NCI-H446 treated with DMSO at 0.1 percent for 48 hours (cell line): ENCODE measurements at regions not wholly inside any gene's neighbourhood (a gene's known extent, or its start where the extent isn't known, plus 50 kb on each side); places are given as distances from the start of the nearest gene placed in this dataset.
"Not testable (repeated sequence)": the region's sequence is repeated elsewhere in the genome, so short reads cannot be mapped to it uniquely, and the experiment has no call there.

Source experiments
- DNase-seq: peaks from one replicate; lab custom pipeline; 2025; lab: John Stamatoyannopoulos, UW

- DNase-seq, result no peak
Observed at GRCh38 chr6:126976253-126976797, 142.1 kb upstream of the RSPO3 start.

- DNase-seq, result no peak
Observed at GRCh38 chr6:126983779-126984178, 134.7 kb upstream of the RSPO3 start.

GRCh38 chr6:126988125-126988524, 130.3 kb upstream of the RSPO3 start:
- DNase-seq, result not testable (repeated sequence)

GRCh38 chr6:127000631-127001030, 117.8 kb upstream of the RSPO3 start:
- DNase-seq, result no peak

- DNase-seq, result no peak
Observed at GRCh38 chr6:127013865-127014264, 104.6 kb upstream of the RSPO3 start.

- DNase-seq, result no peak
Observed at GRCh38 chr6:127015858-127016257, 102.6 kb upstream of the RSPO3 start.

GRCh38 chr6:127019828-127020227, 98.6 kb upstream of the RSPO3 start:
- no peak for DNase-seq

GRCh38 chr6:127022302-127022701, 96.2 kb upstream of the RSPO3 start:
- peak; percentile 37 for DNase-seq

GRCh38 chr6:127023001-127023778, 95.3 kb upstream of the RSPO3 start:
- DNase-seq, result no peak

GRCh38 chr6:127026247-127026646, 92.2 kb upstream of the RSPO3 start:
- no peak for DNase-seq

GRCh38 chr6:127030111-127030510, 88.4 kb upstream of the RSPO3 start:
- DNase-seq, result no peak

- no peak for DNase-seq
Observed at GRCh38 chr6:127030836-127031235, 87.6 kb upstream of the RSPO3 start.

- no peak for DNase-seq
Observed at GRCh38 chr6:127031511-127031910, 87.0 kb upstream of the RSPO3 start.

- no peak for DNase-seq
Observed at GRCh38 chr6:127032971-127033370, 85.5 kb upstream of the RSPO3 start.

GRCh38 chr6:127051571-127052260, 66.8 kb upstream of the RSPO3 start:
- DNase-seq, result no peak

GRCh38 chr6:127053032-127053874, 65.2 kb upstream of the RSPO3 start:
- DNase-seq, result no peak

- no peak for DNase-seq
Observed at GRCh38 chr6:127053875-127054235, 64.6 kb upstream of the RSPO3 start.

- DNase-seq, result no peak
Observed at GRCh38 chr6:127058027-127058426, 60.4 kb upstream of the RSPO3 start.

- DNase-seq, result no peak
Observed at GRCh38 chr6:127058936-127059335, 59.5 kb upstream of the RSPO3 start.
